HG03103 (cell line): ENCODE measurements at regions not wholly inside any gene's neighbourhood (a gene's known extent, or its start where the extent isn't known, plus 50 kb on each side); places are given as distances from the start of the nearest gene placed in this dataset.

Source experiments
- ATAC-seq: cut with Tn5 transposase; IDR thresholded peaks from one replicate; pipeline ENCODE4 v1.9.1; 2021; ENCODE audit warnings: low read depth; ENCODE audit not compliant: unreplicated experiment

- no peak for ATAC-seq
Observed at GRCh38 chr15:39211108-39211979, 369.5 kb upstream of the THBS1 start.

GRCh38 chr15:39213385-39213840, 367.5 kb upstream of the THBS1 start:
- no peak for ATAC-seq

- no peak for ATAC-seq
Observed at GRCh38 chr15:39215015-39215414, 365.9 kb upstream of the THBS1 start.

GRCh38 chr15:39216816-39217215, 364.1 kb upstream of the THBS1 start:
- ATAC-seq, result no peak

GRCh38 chr15:39219608-39220007, 361.3 kb upstream of the THBS1 start:
- ATAC-seq, result no peak

GRCh38 chr15:39226169-39226937, 354.5 kb upstream of the THBS1 start:
- no peak for ATAC-seq

GRCh38 chr15:39227001-39227400, 353.9 kb upstream of the THBS1 start:
- no peak for ATAC-seq

- ATAC-seq, result no peak
Observed at GRCh38 chr15:39228889-39229288, 352.0 kb upstream of the THBS1 start.

GRCh38 chr15:39230205-39230907, 350.5 kb upstream of the THBS1 start:
- no peak for ATAC-seq

GRCh38 chr15:39230908-39231285, 350.0 kb upstream of the THBS1 start:
- ATAC-seq, result no peak

GRCh38 chr15:39232512-39232911, 348.4 kb upstream of the THBS1 start:
- ATAC-seq, result no peak

GRCh38 chr15:39235084-39235795, 345.6 kb upstream of the THBS1 start:
- ATAC-seq, result no peak

- ATAC-seq, result no peak
Observed at GRCh38 chr15:39236375-39236774, 344.5 kb upstream of the THBS1 start.

GRCh38 chr15:39238443-39238842, 342.4 kb upstream of the THBS1 start:
- no peak for ATAC-seq

GRCh38 chr15:39239562-39239961, 341.3 kb upstream of the THBS1 start:
- ATAC-seq, result no peak

- no peak for ATAC-seq
Observed at GRCh38 chr15:39242345-39242744, 338.5 kb upstream of the THBS1 start.

- no peak for ATAC-seq
Observed at GRCh38 chr15:39243396-39243795, 337.5 kb upstream of the THBS1 start.

- ATAC-seq, result no peak
Observed at GRCh38 chr15:39244776-39245175, 336.1 kb upstream of the THBS1 start.

- no peak for ATAC-seq
Observed at GRCh38 chr15:39246523-39246922, 334.4 kb upstream of the THBS1 start.

- no peak for ATAC-seq
Observed at GRCh38 chr15:39247574-39247973, 333.3 kb upstream of the THBS1 start.
